Smooth muscle cell (in vitro differentiated cells): ENCODE measurements at regions not wholly inside any gene's neighbourhood (a gene's known extent, or its start where the extent isn't known, plus 50 kb on each side); places are given as distances from the start of the nearest gene placed in this dataset.
"Not testable (repeated sequence)": the region's sequence is repeated elsewhere in the genome, so short reads cannot be mapped to it uniquely, and the experiment has no call there.

Experiments used
- DNase-seq: peaks from one replicate; lab custom pipeline; 2025; ENCODE audit not compliant: unreplicated experiment; lab: John Stamatoyannopoulos, UW
- H2AFZ ChIP-seq: fragments of 200-600 bp; sonication (generic); 2 replicates; pipeline ENCODE4 v1.6.0; 2016; ENCODE audit warnings: antibody characterized with exemption, low read depth, mild to moderate bottlenecking
- H3F3A ChIP-seq: fragments of 200-600 bp; sonication (generic); 2 replicates; pipeline ENCODE4 v1.6.0; 2017; ENCODE audit warnings: antibody characterized with exemption, low read depth
- H3K27ac ChIP-seq: fragments of 200-600 bp; sonication (generic); 2 replicates; pipeline ENCODE4 v1.5.1; 2016; ENCODE audit warnings: low read depth, mild to moderate bottlenecking
- H3K27me3 ChIP-seq: fragments of 200-600 bp; sonication (generic); 2 replicates; pipeline ENCODE4 v1.6.1; 2016; ENCODE audit warnings: low read depth, mild to moderate bottlenecking
- H3K36me3 ChIP-seq: fragments of 200-600 bp; sonication (generic); 2 replicates; pipeline ENCODE4 v1.5.1; 2016; ENCODE audit warnings: low read depth
- H3K4me1 ChIP-seq: fragments of 200-600 bp; sonication (generic); 2 replicates; pipeline ENCODE4 v1.5.1; 2016; ENCODE audit warnings: low read depth
- H3K4me2 ChIP-seq: fragments of 200-600 bp; sonication (generic); 2 replicates; pipeline ENCODE4 v1.6.0; 2016; ENCODE audit warnings: mild to moderate bottlenecking
- H3K4me3 ChIP-seq: fragments of 200-600 bp; sonication (generic); 2 replicates; pipeline ENCODE4 v1.5.1; 2016; ENCODE audit warnings: mild to moderate bottlenecking
- H3K79me2 ChIP-seq: fragments of 200-600 bp; sonication (generic); 2 replicates; pipeline ENCODE4 v1.6.0; 2016; ENCODE audit warnings: low read depth, mild to moderate bottlenecking
- H3K9ac ChIP-seq: fragments of 200-600 bp; sonication (generic); 2 replicates; pipeline ENCODE4 v1.6.0; 2016; ENCODE audit warnings: low read depth
- H3K9me3 ChIP-seq: fragments of 200-600 bp; sonication (generic); replicated peaks from 2 replicates; pipeline ENCODE4 v1.5.1; 2016; ENCODE audit warnings: low read depth
- H4K20me1 ChIP-seq: fragments of 200-600 bp; sonication (generic); 2 replicates; pipeline ENCODE4 v1.6.0; 2016; ENCODE audit warnings: low read depth
- WGBS: methylation state at CpG from one replicate; pipeline ENCODE4 v1.1.7; 2016; ENCODE audit warnings: low lambda C conversion rate; 5-methylcytosine and 5-hydroxymethylcytosine counted together
- TF ChIP-seq, protein P1 (sequence below): fragments of 200-600 bp; sonication (generic); IDR thresholded peaks from 2 replicates; pipeline ENCODE4 v1.5.1; 2017; ENCODE audit warnings: borderline replicate concordance, mild to moderate bottlenecking, antibody characterized with exemption; ENCODE audit not compliant: insufficient read depth, poor library complexity, severe bottlenecking

DNA sequence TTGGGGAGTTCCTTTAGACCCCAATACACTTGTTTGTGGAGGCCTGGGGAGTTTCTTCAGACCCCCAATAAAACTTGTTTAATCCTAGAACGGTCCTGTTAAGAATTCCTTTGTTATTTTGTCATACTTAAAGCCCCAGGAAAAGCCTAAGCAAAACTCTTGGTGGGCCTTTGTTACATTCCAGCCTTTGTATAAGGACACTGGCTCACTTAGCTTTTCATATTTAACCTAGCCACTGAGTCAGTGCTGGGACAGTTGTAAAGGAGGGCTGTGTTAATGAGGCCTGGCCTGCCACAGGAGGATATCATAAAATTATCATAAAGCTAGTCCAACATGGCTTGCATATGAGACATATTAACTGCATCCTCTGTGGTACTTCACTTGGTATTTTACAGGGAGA is 760.1 kb downstream of the ZNF385D start:
- Histone ChIP-seq H3K9ac (no peak overlapping the region), H3K79me2 (no peaks in the 10 kb centered on the region), H3K9me3 (no peaks in the 10 kb centered on the region), H4K20me1 (no peaks in the 10 kb centered on the region), H3K4me2 (no peak overlapping the region), H2AFZ (no peak overlapping the region), H3K27me3 (no peaks in the 10 kb centered on the region), H3K4me3 (no peak overlapping the region), H3F3A (no peaks in the 10 kb centered on the region), H3K36me3 (no peaks in the 10 kb centered on the region), H3K4me1 (peaks cover 14% of the 10 kb centered on the region), H3K27ac (no peak overlapping the region)
- DNase-seq = no peak
- 5% methylated on average over 1 of the region's 1 CpG for WGBS
- TF ChIP-seq, protein P1, sequence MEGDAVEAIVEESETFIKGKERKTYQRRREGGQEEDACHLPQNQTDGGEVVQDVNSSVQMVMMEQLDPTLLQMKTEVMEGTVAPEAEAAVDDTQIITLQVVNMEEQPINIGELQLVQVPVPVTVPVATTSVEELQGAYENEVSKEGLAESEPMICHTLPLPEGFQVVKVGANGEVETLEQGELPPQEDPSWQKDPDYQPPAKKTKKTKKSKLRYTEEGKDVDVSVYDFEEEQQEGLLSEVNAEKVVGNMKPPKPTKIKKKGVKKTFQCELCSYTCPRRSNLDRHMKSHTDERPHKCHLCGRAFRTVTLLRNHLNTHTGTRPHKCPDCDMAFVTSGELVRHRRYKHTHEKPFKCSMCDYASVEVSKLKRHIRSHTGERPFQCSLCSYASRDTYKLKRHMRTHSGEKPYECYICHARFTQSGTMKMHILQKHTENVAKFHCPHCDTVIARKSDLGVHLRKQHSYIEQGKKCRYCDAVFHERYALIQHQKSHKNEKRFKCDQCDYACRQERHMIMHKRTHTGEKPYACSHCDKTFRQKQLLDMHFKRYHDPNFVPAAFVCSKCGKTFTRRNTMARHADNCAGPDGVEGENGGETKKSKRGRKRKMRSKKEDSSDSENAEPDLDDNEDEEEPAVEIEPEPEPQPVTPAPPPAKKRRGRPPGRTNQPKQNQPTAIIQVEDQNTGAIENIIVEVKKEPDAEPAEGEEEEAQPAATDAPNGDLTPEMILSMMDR = no peak

DNA sequence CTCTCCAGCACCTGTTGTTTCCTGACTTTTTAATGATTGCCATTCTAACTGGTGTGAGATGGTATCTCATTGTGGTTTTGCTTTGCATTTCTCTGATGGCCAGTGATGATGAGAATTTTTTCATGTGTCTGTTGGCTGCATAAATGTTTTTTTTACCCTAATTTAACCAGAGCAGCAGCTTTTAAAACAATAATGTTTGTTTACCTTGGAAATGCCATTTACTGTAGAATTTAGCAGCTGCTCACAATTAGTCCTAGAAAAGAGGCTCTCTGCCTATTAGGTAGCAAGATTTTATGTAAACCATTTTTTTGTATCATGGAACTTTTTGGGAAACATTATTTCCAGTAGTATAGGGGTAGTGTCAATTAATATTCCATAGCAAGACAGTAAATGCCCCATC is 761.4 kb downstream of the ZNF385D start:
- not testable (repeated sequence) for H3K4me2 ChIP-seq, H3K9ac ChIP-seq, H3K79me2 ChIP-seq, H3K36me3 ChIP-seq, H3K27me3 ChIP-seq, H3K9me3 ChIP-seq, H2AFZ ChIP-seq, H3F3A ChIP-seq, H3K4me3 ChIP-seq, H4K20me1 ChIP-seq, H3K27ac ChIP-seq, DNase-seq
- H3K4me1 ChIP-seq = peaks cover 14% of the 10 kb centered on the region

DNA sequence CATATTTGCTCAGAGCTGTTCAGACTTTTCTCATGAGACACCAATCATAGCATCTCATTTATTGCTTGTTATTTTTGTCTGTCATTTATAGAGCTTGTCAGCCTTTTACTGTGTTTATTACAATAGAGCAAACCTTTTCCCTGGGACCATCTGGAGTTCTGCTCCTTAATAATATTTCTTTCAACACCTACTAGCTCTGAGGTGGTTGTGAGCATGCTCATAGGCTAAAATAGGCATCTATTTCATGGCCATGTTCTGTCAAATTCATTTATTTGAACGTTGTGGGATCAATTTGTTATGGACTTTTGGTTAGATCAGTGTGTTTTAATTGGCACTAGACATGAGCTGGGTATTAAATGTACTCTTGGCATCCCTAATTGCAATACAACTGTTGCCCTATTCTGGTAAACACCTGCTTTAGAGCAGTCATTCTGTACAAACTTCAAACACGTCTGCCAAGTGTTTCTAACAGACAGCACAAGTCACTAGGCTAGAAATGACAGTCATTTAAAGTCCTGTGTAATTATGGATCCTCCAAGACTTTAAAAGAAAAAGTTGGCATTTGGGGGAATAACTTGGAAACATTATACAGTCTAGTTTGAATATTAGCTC is 766.3 kb downstream of the ZNF385D start:
- WGBS = 74% methylated on average over 2 of the region's 2 CpGs
- no peak overlapping the region for H3K4me2 ChIP-seq

DNA sequence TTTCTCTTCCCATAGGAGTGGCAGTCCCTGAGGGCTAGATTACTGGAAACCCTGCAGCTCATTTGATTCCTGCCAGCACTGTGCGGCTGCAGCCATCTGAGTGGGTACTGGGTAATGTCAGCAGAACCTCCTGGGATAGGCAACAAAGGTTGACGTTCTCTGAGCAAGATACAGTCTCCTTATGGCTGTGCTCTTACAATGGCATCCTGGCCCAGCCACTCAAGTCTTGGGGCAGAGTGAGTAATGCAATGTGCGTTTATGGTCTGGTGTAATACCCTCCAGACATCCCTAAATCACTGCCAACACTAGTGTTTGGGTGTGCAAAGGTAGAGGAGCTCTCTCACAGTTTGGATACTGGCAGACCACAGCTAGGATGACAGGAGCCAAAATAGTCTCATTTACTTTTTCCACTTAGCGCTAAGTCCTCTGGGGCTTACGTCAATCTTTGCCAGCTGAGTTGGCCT is 775.8 kb downstream of the ZNF385D start:
- Histone ChIP-seq H3K4me3 (no peak overlapping the region), H2AFZ (no peak overlapping the region), H3K27me3 (no peaks in the 10 kb centered on the region), H3K4me2 (no peak overlapping the region), H4K20me1 (no peaks in the 10 kb centered on the region), H3K36me3 (no peaks in the 10 kb centered on the region), H3K9me3 (no peaks in the 10 kb centered on the region), H3K27ac (no peak overlapping the region), H3K4me1 (no peaks in the 10 kb centered on the region), H3K9ac (no peak overlapping the region), H3K79me2 (no peaks in the 10 kb centered on the region), H3F3A (no peaks in the 10 kb centered on the region)
- no peak for DNase-seq
- WGBS = 58% methylated on average over 5 of the region's 5 CpGs
- TF ChIP-seq, protein P1 = no peak

More for the DNA sequence above, 766.3 kb downstream of the ZNF385D start:
- Histone ChIP-seq H3K79me2 (no peaks in the 10 kb centered on the region), H3F3A (no peaks in the 10 kb centered on the region), H3K9me3 (no peaks in the 10 kb centered on the region), H3K4me1 (no peaks in the 10 kb centered on the region), H4K20me1 (no peaks in the 10 kb centered on the region), H3K9ac (no peak overlapping the region), H3K36me3 (no peaks in the 10 kb centered on the region), H3K27ac (no peak overlapping the region), H2AFZ (no peak overlapping the region), H3K4me3 (no peak overlapping the region), H3K27me3 (no peaks in the 10 kb centered on the region)
- TF ChIP-seq, protein P1 = no peak
- DNase-seq = no peak
